T-helper 1 cell treated with Interleukin-12 subunit alpha and Interleukin-12 subunit beta and Interleukin-4 antibody, amounts not matched to agents 30 ng/mL and 1 ng/mL, for 36 hours (primary cell): ENCODE measurements at regions not wholly inside any gene's neighbourhood (a gene's known extent, or its start where the extent isn't known, plus 50 kb on each side); places are given as distances from the start of the nearest gene placed in this dataset.
"Not testable (repeated sequence)": the region's sequence is repeated elsewhere in the genome, so short reads cannot be mapped to it uniquely, and the experiment has no call there.

ENCODE experiments used
- intact Hi-C: fragments of 100-400 bp; cut with micrococcal nuclease; formaldehyde crosslinking; loops from one replicate; pipeline ENCODE4 v1.15.1; 2024

DNA sequence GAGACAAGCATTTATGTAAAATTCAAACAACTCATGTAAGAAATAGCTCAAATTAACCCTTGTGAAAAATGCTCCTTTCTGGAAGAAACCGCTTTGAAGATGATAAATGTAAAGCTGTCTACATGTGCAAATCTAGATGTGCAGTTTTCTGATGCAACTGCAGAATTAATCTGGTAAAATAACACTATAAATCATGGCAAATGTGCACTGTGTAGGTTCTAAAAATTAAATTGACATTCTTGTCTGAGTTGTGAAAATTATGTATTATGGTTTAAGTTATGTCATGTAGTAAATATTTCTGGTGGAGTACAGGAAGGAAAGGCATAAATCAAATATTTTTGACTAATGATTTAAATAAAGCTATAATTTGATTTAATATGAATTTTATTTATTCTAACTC, 678.1 kb upstream of the SEMA6D start:
- intact Hi-C loops, result no loop called here

- intact Hi-C loops, result no loop called here
These were observed 676.0 kb upstream of the SEMA6D start for GRCh38 chr15:47041301-47041700.

- intact Hi-C loops, result not testable (repeated sequence)
These were observed 669.3 kb upstream of the SEMA6D start for GRCh38 chr15:47047981-47048380.

DNA sequence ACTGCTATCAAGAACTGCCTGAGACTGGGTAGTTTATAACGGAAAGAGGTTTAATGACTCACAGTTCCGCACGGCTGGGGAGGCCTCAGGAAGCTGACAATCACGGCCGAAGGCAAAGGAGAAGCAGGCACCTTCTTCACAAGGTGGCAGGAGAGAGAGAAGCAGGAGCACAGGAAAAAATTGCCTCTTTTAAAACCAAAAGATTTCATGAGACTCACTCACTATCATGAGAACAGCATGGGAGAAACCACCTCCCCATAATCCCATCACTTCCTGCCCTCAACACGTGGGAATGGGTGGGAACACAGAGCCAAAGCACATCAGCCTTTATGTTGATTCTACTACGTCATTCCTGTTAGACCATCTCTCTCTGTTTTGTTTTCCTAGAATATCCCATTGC, 650.9 kb upstream of the SEMA6D start:
- intact Hi-C loops, result no loop called here

DNA sequence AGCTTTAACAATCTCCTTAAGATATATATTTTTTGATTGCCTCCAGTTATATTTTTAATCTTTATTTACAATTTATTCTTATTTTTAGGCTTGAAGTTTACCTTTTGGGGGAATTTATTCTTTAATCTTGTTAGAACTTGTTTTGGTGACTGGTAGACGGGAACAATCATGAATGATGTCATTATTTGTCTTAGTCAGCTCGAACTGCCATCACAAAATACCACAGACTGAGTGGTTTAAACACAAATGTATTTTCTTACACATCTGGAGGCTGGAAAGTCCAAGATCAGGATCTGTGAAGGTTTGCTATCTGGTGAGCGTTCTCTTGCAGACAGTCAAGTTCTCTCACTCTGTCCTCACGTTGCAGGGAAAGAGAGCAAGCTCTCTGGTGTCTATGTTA, 639.5 kb upstream of the SEMA6D start:
- intact Hi-C loops, result not testable (repeated sequence)

GRCh38 chr15:47095833-47096232, 621.5 kb upstream of the SEMA6D start:
- intact Hi-C loops, result no loop called here

GRCh38 chr15:47098526-47098925, 618.8 kb upstream of the SEMA6D start:
- intact Hi-C loops, result not testable (repeated sequence)

DNA sequence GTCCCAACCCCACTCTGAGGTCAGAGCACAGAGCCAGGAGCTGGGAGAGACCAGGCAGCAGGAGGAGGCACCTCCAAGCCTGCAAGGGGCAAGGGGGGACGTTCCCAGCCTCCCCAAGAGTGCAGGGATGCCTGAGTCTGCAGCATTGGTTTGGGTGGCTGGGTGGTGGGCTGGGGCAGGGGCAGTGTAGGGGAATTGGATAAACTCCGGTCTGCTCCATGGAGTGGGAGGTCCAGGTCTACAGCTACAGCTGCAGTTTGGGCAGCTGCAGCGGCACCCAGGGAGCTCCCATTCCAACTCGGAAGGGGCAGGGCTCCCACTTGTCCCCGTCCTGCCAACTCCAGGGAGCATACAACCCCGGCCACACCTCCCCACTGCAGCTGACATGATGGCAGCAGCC, 617.5 kb upstream of the SEMA6D start:
- intact Hi-C loops, result not testable (repeated sequence)

DNA sequence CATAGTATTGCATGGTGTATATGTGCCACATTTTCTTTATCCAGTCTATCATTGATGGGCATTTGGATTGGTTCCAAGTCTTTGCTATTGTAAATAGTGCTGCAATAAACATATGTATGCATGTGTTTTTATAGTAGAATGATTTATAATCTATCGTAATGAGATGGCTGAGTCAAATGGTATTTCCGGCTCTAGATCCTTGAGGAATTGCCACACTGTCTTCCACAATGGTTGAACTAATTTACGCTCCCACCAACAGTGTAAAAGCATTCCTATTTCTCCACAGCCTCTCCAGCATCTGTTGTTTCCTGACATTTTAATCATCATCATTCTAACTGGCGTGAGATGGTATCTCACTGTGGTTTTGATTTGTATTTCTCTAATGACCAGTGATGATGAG, 608.5 kb upstream of the SEMA6D start:
- intact Hi-C loops, result not testable (repeated sequence)

DNA sequence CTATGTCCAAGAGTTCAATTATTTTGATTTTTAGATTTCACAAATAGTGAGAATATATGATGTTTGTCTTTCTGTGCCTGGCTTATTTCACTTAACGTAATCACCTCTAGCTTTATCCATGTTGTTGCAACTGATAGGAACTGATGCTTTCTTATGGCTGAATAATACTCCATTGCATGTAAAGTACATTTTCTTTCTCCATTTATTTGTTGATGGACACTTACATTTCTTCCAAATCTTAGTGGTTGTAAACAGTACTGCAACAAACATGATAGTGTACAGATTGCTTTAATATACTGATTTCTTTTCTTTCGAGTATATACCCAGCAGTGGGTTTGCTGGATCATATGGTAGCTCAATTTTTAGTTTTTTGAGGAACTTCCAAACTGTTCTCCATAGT, 600.6 kb upstream of the SEMA6D start:
- intact Hi-C loops, result no loop called here

GRCh38 chr15:47119349-47119748, 598.0 kb upstream of the SEMA6D start:
- intact Hi-C loops, result no loop called here

GRCh38 chr15:47124430-47125102, 592.7 kb upstream of the SEMA6D start:
- intact Hi-C loops, result no loop called here

- intact Hi-C loops, result no loop called here
These were observed 588.3 kb upstream of the SEMA6D start for GRCh38 chr15:47129033-47129432.

DNA sequence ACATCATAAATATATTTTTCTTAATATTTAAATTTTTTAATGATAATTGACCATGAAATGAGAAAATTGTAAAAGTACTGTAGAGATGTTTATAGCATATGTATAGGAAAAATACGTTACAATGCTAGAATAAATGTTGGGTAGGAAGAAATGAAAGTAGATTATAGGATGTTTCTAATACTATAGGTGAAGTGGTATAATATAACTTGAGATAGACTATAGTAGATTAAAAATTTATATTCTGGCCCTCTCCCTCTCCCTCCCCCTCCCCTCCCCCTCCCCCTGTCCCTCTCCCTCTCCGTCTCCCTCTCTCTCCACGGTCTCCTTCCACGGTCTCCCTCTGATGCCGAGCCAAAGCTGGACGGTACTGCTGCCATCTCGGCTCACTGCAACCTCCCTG, 585.9 kb upstream of the SEMA6D start:
- intact Hi-C loops, result not testable (repeated sequence)

GRCh38 chr15:47135267-47135666, 582.0 kb upstream of the SEMA6D start:
- intact Hi-C loops, result no loop called here

DNA sequence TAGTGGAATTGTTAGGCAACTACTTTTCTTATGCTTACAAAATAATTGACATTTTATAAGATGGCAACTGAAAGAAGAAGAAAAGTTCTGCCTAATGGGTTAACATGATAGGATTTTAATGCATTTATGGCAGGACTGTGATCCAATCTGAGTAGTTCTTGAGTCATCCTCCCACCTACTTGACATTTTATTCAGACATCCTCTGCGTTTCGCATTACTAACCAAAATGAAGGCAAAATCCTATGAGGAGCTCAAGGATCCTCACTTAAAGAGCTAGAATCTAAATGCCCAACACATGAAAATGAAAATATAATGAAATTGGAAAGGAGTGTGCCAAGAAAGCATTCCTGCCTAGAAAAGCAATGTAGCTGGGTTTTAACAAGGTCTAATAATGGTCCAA, 581.1 kb upstream of the SEMA6D start:
- intact Hi-C loops, result no loop called here

- intact Hi-C loops, result no loop called here
These were observed 577.3 kb upstream of the SEMA6D start for GRCh38 chr15:47139965-47140364.

DNA sequence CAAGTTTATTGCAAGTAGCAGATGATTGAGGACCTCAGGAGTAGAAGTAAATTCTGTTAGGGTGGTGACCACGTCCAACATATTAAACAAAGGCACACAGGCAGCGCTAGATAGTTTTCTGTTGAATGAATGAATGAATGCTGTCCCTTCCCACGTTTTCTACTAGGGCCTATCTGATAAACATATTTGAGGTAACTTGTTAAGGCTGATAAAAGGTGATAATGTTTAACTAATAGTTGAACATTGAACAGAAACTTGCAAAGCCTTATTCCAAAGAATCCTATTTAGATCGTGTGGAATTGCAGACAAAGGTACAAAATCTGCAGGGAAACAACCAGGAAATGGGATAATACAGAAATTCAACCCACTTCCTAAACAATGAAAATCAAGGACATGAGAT, 559.5 kb upstream of the SEMA6D start:
- intact Hi-C loops, result no loop called here

- intact Hi-C loops, result no loop called here
These were observed 558.7 kb upstream of the SEMA6D start for GRCh38 chr15:47158573-47158972.

GRCh38 chr15:47177177-47177576, 540.1 kb upstream of the SEMA6D start:
- intact Hi-C loops, result no loop called here

DNA sequence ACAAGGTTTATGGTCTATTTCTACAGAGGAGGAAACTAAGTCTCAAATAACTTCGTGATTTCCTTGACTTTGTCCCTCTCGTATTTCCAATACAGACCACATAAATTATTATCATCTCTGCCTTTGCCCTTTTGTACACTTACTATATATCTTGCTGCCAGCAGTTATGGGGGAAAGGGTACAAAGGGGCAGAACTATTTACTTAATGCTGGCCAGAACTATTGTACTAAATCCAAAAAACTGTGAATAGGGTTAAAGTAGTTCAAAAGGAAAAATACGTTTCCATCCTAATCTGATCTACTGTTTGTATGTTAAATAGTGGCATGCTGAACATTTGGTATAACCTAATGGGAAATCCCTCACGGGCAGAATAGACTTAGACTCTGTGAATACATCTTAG, 537.3 kb upstream of the SEMA6D start:
- intact Hi-C loops, result no loop called here

DNA sequence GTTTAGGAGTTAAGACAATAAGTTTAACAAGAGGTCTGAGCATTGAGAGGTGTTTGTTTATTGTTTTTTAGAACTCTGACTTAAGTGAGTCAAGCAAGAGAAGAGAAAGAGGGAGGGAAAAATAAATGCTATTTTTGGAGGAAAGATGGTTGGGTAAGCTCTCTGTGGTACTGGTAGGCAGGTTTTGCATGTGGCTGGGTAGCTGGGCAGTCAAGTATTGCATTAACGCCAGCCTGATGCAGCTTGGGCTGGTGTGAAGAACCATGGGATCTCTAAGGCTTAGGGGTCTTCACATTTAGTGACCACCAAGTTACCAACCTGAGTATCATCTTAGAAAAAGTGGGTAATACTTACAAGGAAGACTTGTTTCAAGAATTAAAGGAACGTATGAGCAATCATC, 534.5 kb upstream of the SEMA6D start:
- intact Hi-C loops, result no loop called here

DNA sequence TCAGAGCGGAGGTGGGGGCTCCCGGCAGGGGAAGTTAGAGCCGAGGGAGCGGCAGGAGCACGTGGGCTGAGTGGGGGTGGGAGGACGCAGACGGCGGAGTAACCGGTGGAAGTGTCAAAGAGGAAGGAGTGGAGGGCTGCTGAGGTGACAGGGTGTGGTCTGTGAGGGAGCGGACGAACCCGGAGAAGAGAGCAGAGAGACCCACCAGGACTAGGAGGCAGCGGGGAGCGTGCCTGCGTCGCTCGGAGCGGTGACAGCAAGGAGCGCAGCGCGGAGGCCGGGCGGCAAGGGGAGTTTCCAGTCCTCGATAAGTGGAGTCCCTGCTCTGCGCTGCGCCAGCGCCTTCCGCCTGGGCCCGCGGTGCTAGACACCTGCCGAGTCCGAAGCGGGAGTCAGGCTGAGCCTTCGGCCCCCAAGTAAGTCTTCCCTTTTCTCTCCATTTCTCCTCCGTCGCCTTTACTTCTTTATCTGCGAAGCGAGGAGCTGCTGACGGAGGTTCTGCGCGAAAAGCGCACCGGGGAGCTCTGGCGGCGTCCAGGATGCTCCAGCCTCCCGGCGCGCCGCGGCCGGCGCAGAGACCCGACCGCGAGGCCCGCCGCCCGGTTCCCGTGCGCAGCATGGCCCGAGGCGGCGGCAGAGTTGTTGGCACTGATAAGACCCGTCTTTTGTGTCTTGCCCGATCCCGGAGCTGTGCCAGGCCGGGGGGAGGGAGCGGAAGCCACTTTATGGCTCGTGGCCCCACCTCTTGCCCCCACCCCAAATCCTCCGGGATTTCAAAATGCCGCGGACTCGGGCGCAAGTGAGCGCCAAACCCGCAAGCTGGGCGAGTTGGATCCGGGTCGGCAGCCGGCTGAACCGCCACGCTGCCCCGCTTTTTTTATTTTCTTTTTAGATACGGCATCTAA, 533.0 kb upstream of the SEMA6D start:
- intact Hi-C loops, result no loop called here
